HG02852 (cell line): ENCODE measurements at regions not wholly inside any gene's neighbourhood (a gene's known extent, or its start where the extent isn't known, plus 50 kb on each side); places are given as distances from the start of the nearest gene placed in this dataset.

Source experiments
- ATAC-seq: cut with Tn5 transposase; IDR thresholded peaks from one replicate; pipeline ENCODE4 v1.9.1; 2021; ENCODE audit warnings: mild to moderate bottlenecking, moderate library complexity; ENCODE audit not compliant: unreplicated experiment

GRCh38 chr17:15893658-15894024, 51.3 kb upstream of the ADORA2B start:
- no peak for ATAC-seq

GRCh38 chr17:15894258-15894657, 50.7 kb upstream of the ADORA2B start:
- no peak for ATAC-seq

- ATAC-seq, result no peak
Observed at GRCh38 chr17:15894913-15895658, 49.8 kb upstream of the ADORA2B start.
